ENCODE measurements at regions not wholly inside any gene's neighbourhood (a gene's known extent, or its start where the extent isn't known, plus 50 kb on each side); places are given as distances from the start of the nearest gene placed in this dataset.

GRCh38 chrX:43328358-43328946, 327.6 kb upstream of the MAOA start:
- Mint-ChIP-seq H3K9me3 (peaks cover 9 to 15% (median 12%) of the 10 kb centered on the region in 3 donors), H3K36me3 (peaks cover 2% of the 10 kb centered on the region), H3K27me3 (peaks cover 0 to 8% of the 10 kb centered on the region in 2 donors), H3K4me3 (no peak overlapping the region), H3K4me1 (peaks cover 0 to 3% (median 3%) of the 10 kb centered on the region in 3 donors), H3K27ac (no peak overlapping the region)
- no peaks in the 10 kb centered on the region for H3K36me3 ChIP-seq (ENCODE audit: control insufficient read depth in 2 of 2, extremely low read depth in 1 of 2, insufficient read depth in 1 of 2, low read length in 1 of 2)
- H3K4me3 ChIP-seq (ENCODE audit: control insufficient read depth in 1 of 2, extremely low read depth in 1 of 2, low read length in 1 of 2): no peak overlapping the region
- no peaks in the 10 kb centered on the region for H3K9me3 ChIP-seq
- WGBS (ENCODE audit: insufficient coverage): 97% methylated on average over 4 of the region's 9 CpGs
- ChIA-PET CTCF (no interaction called here), POLR2A (no interaction called here)
- peaks cover 0 to 5% of the 10 kb centered on the region in 2 experiments for H3K27me3 ChIP-seq (replicated peaks in 1 of 2; ENCODE audit: control insufficient read depth in 2 of 2, extremely low read depth in 1 of 2, insufficient read depth in 2 of 2, low read length in 1 of 2)
- DNase-seq (no peak), ATAC-seq (replicated peaks in 1 of 4) (no peak)
- no peaks in the 10 kb centered on the region for H3K4me1 ChIP-seq (ENCODE audit: control insufficient read depth in 1 of 2, extremely low read depth in 1 of 2, insufficient read depth in 2 of 2, low read length in 2 of 2)
- H3K27ac ChIP-seq (ENCODE audit: low read length): no peak overlapping the region

DNA sequence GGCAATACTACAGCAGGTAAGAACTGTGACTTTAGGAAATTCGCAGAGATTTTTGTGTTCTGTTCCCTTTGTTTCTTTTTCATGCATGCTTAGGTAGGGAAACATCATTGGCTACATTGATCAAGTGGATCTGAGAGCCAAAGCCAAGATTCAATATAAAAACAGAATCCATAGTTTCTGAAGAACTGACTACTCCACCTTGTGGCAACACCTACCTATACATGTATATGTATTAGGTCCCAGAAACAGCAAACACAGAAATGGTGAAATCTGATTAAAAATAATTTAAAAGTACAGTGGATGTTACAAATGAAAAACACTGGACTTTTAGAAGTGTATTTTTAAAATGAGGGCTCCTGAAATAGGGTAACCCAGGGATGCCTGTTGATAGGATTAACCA, 322.6 kb upstream of the MAOA start:
- Histone ChIP-seq H3K9me3 (no peaks in the 10 kb centered on the region), H3K36me3 (ENCODE audit: control insufficient read depth in 2 of 2, extremely low read depth in 1 of 2, insufficient read depth in 1 of 2, low read length in 1 of 2) (no peaks in the 10 kb centered on the region), H3K27me3 (replicated peaks in 1 of 2; ENCODE audit: control insufficient read depth in 2 of 2, extremely low read depth in 1 of 2, insufficient read depth in 2 of 2, low read length in 1 of 2) (no peaks in the 10 kb centered on the region), H3K4me3 (ENCODE audit: control insufficient read depth in 1 of 2, extremely low read depth in 1 of 2, low read length in 1 of 2) (no peak overlapping the region), H3K4me1 (ENCODE audit: control insufficient read depth in 1 of 2, extremely low read depth in 1 of 2, insufficient read depth in 2 of 2, low read length in 2 of 2) (no peaks in the 10 kb centered on the region), H3K27ac (ENCODE audit: low read length) (no peak overlapping the region)
- WGBS (ENCODE audit: insufficient coverage): no CpG with 5 or more reads among the region's 1 CpG
- ATAC-seq (replicated peaks in 1 of 4) (no peak), DNase-seq (peak in 1 of 35 experiments; percentile 9)
- no peaks in the 10 kb centered on the region for H3K36me3 Mint-ChIP-seq
- peaks cover 4 to 16% (median 6%) of the 10 kb centered on the region in 3 donors for H3K9me3 Mint-ChIP-seq
- ChIA-PET CTCF (interaction anchor here in 1 of 2 donors (0.7 kb wide), 1 partner anchor 1534 kb away, joined by 3 read pairs; no protein-coding TSS in a partner anchor), POLR2A (no interaction called here)
- peaks cover 0 to 4% (median 4%) of the 10 kb centered on the region in 3 donors for H3K4me1 Mint-ChIP-seq
- H3K27ac Mint-ChIP-seq: no peak overlapping the region
- H3K27me3 Mint-ChIP-seq: no peaks in the 10 kb centered on the region
- no peak overlapping the region for H3K4me3 Mint-ChIP-seq

DNA sequence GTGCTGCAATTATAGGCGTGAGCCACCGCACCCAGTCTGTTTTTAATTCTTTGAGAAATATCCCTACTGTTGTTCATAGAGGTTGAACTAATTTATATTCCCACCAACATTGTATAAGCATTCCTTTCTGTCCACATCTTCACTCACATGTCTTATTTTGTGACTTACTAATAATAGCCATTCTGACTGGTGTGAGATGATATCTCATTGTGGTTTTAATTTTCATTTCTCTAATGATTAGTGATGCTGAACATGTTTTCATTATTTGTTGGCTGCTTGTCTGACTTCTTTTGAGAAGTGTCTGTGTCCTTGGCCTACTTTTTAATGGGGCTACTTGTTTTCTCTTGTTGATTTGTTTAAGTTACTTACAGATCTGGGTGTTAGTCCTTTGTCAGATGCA, 310.9 kb upstream of the MAOA start:
- Histone ChIP-seq H3K27me3 (replicated peaks in 1 of 2; ENCODE audit: control insufficient read depth in 2 of 2, extremely low read depth in 1 of 2, insufficient read depth in 2 of 2, low read length in 1 of 2) (no peaks in the 10 kb centered on the region), H3K4me1 (ENCODE audit: control insufficient read depth in 1 of 2, extremely low read depth in 1 of 2, insufficient read depth in 2 of 2, low read length in 2 of 2) (no peaks in the 10 kb centered on the region), H3K36me3 (ENCODE audit: control insufficient read depth in 2 of 2, extremely low read depth in 1 of 2, insufficient read depth in 1 of 2, low read length in 1 of 2) (no peaks in the 10 kb centered on the region), H3K9me3 (no peaks in the 10 kb centered on the region), H3K27ac (ENCODE audit: low read length) (no peak overlapping the region), H3K4me3 (ENCODE audit: control insufficient read depth in 1 of 2, extremely low read depth in 1 of 2, low read length in 1 of 2) (no peak overlapping the region)
- no CpG with 5 or more reads among the region's 2 CpGs for WGBS (ENCODE audit: insufficient coverage)
- Mint-ChIP-seq H3K9me3 (no peaks in the 10 kb centered on the region), H3K27ac (no peak overlapping the region), H3K27me3 (peaks cover 2 to 6% of the 10 kb centered on the region in 2 donors), H3K4me3 (no peak overlapping the region), H3K36me3 (no peaks in the 10 kb centered on the region), H3K4me1 (peaks cover 0 to 11% (median 0%) of the 10 kb centered on the region in 3 donors)
- DNase-seq: no peak
- ChIA-PET CTCF (interaction anchor here in 1 of 2 donors (0.7 kb wide), 1 partner anchor 30 kb away, joined by 4 read pairs; no protein-coding TSS in a partner anchor), POLR2A (interaction anchor here in 1 of 2 donors (0.5 kb wide), 1 partner anchor 1396 kb away, joined by 5 read pairs; no protein-coding TSS in a partner anchor)
- ATAC-seq (replicated peaks in 1 of 4): no peak

DNA sequence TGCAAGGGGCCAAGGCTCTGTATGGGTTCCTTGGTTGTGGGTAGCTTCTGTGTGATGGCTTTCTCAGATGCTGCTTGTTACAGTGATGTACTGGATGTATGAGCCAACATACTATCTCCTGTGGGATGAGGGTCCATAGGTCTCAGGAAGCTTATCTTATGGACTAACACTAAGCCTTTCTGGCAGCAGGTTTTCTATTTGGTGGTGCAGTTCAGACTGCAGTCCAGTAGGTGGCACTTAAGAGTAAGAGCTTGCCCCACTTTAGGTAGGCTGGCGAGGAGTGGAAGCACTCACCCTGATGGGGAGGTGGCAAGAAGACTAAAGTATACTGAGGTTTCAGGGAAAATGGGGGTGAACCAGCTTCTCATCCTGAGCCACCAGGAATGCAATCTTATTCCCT, 306.7 kb upstream of the MAOA start:
- Histone ChIP-seq H3K36me3 (ENCODE audit: control insufficient read depth in 2 of 2, extremely low read depth in 1 of 2, insufficient read depth in 1 of 2, low read length in 1 of 2) (no peaks in the 10 kb centered on the region), H3K4me3 (ENCODE audit: control insufficient read depth in 1 of 2, extremely low read depth in 1 of 2, low read length in 1 of 2) (no peak overlapping the region), H3K4me1 (ENCODE audit: control insufficient read depth in 1 of 2, extremely low read depth in 1 of 2, insufficient read depth in 2 of 2, low read length in 2 of 2) (no peaks in the 10 kb centered on the region), H3K27me3 (replicated peaks in 1 of 2; ENCODE audit: control insufficient read depth in 2 of 2, extremely low read depth in 1 of 2, insufficient read depth in 2 of 2, low read length in 1 of 2) (no peaks in the 10 kb centered on the region), H3K27ac (ENCODE audit: low read length) (no peak overlapping the region), H3K9me3 (no peaks in the 10 kb centered on the region)
- Mint-ChIP-seq H3K36me3 (no peaks in the 10 kb centered on the region), H3K27ac (no peak overlapping the region), H3K4me1 (peaks cover 8 to 23% (median 13%) of the 10 kb centered on the region in 3 donors), H3K27me3 (peaks cover 2 to 9% of the 10 kb centered on the region in 2 donors), H3K9me3 (no peaks in the 10 kb centered on the region), H3K4me3 (no peak overlapping the region)
- peak in 3 of 4 experiments; percentile 40 to 58 (median 48) for ATAC-seq (replicated peaks in 1 of 4)
- peak in 21 of 35 experiments; percentile 0 to 51 (median 7) for DNase-seq
- POLR2A ChIA-PET: no interaction called here
- WGBS (ENCODE audit: insufficient coverage): no CpG with 5 or more reads among the region's 1 CpG
- CTCF ChIA-PET: interaction anchor here in 1 of 2 donors (0.6 to 1.3 kb wide), 4 partner anchors 181 to 1550 kb away, joined by 3 to 5 read pairs (median 3); no protein-coding TSS in a partner anchor

GRCh38 chrX:43350935-43351334, 305.2 kb upstream of the MAOA start:
- WGBS (ENCODE audit: insufficient coverage): 74% methylated on average over 2 of the region's 4 CpGs
- H3K9me3 Mint-ChIP-seq: no peaks in the 10 kb centered on the region
- POLR2A ChIA-PET: no interaction called here

DNA sequence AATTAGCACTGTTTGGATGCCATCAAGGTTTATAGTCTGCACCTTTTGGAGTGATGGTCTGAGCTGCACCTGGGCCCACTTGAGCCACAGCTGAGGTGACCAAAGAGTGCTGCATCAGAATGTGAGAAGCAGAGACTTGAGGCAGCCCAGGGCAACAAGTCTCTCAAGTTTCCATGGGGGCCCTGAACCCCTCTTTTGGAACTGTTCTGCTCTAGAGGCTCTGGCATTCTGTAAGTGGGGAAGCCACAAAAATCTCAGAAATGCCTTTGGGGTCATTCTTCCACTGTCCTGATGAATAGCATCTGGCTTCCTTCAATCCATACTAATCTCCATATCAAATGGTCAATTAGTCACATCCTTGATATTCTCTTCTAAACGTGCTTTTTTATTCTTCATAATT, 298.4 kb upstream of the MAOA start:
- no peaks in the 10 kb centered on the region for H3K36me3 ChIP-seq (ENCODE audit: control insufficient read depth in 2 of 2, extremely low read depth in 1 of 2, insufficient read depth in 1 of 2, low read length in 1 of 2)
- ChIA-PET POLR2A (no interaction called here), CTCF (no interaction called here)
- no peaks in the 10 kb centered on the region for H3K9me3 Mint-ChIP-seq
- no peaks in the 10 kb centered on the region for H3K36me3 Mint-ChIP-seq
- peaks cover 0 to 14% of the 10 kb centered on the region in 2 donors for H3K27me3 Mint-ChIP-seq
- no peak overlapping the region for H3K27ac Mint-ChIP-seq
- H3K27me3 ChIP-seq (replicated peaks in 1 of 2; ENCODE audit: control insufficient read depth in 2 of 2, extremely low read depth in 1 of 2, insufficient read depth in 2 of 2, low read length in 1 of 2): no peaks in the 10 kb centered on the region
- peaks cover under 1 to 3% (median 2%) of the 10 kb centered on the region in 3 donors for H3K4me1 Mint-ChIP-seq
- DNase-seq (no peak), ATAC-seq (replicated peaks in 1 of 4) (no peak)
- H3K27ac ChIP-seq (ENCODE audit: low read length): no peak overlapping the region
- H3K4me3 Mint-ChIP-seq: no peak overlapping the region
- no CpG with 5 or more reads among the region's 1 CpG for WGBS (ENCODE audit: insufficient coverage)
- no peak overlapping the region for H3K4me3 ChIP-seq (ENCODE audit: control insufficient read depth in 1 of 2, extremely low read depth in 1 of 2, low read length in 1 of 2)
- no peaks in the 10 kb centered on the region for H3K9me3 ChIP-seq
- H3K4me1 ChIP-seq (ENCODE audit: control insufficient read depth in 1 of 2, extremely low read depth in 1 of 2, insufficient read depth in 2 of 2, low read length in 2 of 2): no peaks in the 10 kb centered on the region

More at GRCh38 chrX:43350935-43351334, 305.2 kb upstream of the MAOA start:
- ATAC-seq (replicated peaks in 1 of 4): no peak
- peaks cover 2 to 10% of the 10 kb centered on the region in 2 donors for H3K27me3 Mint-ChIP-seq
- Histone ChIP-seq H3K36me3 (ENCODE audit: control insufficient read depth in 2 of 2, extremely low read depth in 1 of 2, insufficient read depth in 1 of 2, low read length in 1 of 2) (no peaks in the 10 kb centered on the region), H3K4me3 (ENCODE audit: control insufficient read depth in 1 of 2, extremely low read depth in 1 of 2, low read length in 1 of 2) (no peak overlapping the region), H3K4me1 (ENCODE audit: control insufficient read depth in 1 of 2, extremely low read depth in 1 of 2, insufficient read depth in 2 of 2, low read length in 2 of 2) (no peaks in the 10 kb centered on the region), H3K27me3 (replicated peaks in 1 of 2; ENCODE audit: control insufficient read depth in 2 of 2, extremely low read depth in 1 of 2, insufficient read depth in 2 of 2, low read length in 1 of 2) (no peaks in the 10 kb centered on the region), H3K9me3 (no peaks in the 10 kb centered on the region), H3K27ac (ENCODE audit: low read length) (no peak overlapping the region)
- DNase-seq: no peak
- H3K4me1 Mint-ChIP-seq: peaks cover 8 to 18% (median 13%) of the 10 kb centered on the region in 3 donors
- no peak overlapping the region for H3K4me3 Mint-ChIP-seq
- CTCF ChIA-PET: no interaction called here
- no peak overlapping the region for H3K27ac Mint-ChIP-seq
- no peaks in the 10 kb centered on the region for H3K36me3 Mint-ChIP-seq

Measured in T-cell (primary cell).